IMR-90 (cell line): ENCODE measurements at regions not wholly inside any gene's neighbourhood (a gene's known extent, or its start where the extent isn't known, plus 50 kb on each side); places are given as distances from the start of the nearest gene placed in this dataset.
"Not testable (repeated sequence)": the region's sequence is repeated elsewhere in the genome, so short reads cannot be mapped to it uniquely, and the experiment has no call there.

ENCODE experiments used
- ATAC-seq: fragments of 200-7000 bp; cut with Tn5 transposase; 2 replicates; pipeline ENCODE4 v1.9.1; 2020; ENCODE audit warnings: low read depth, mild to moderate bottlenecking, moderate library complexity
- BruUV-seq: library from RNA; stranded (reverse); fragments of 400-500 nt; replicated peaks from 2 replicates; lab custom pipeline; 2021; lab: Mats Ljungman, UMichigan
- CTCF ChIA-PET: fragments of 300-600 bp; formaldehyde crosslinking; extraction: SDS; loops from one replicate; lab custom pipeline; 2021; ENCODE audit warnings: antibody characterized with exemption; lab: Yijun Ruan, JAX
- POLR2A ChIA-PET: fragments of 300-600 bp; sonication (Branson Sonifier 250); formaldehyde crosslinking; loops from one replicate; lab custom pipeline; 2022; ENCODE audit warnings: antibody characterized with exemption; ENCODE audit not compliant: unreplicated experiment; lab: Charles Lee
- DNase-seq: peaks from one replicate; pipeline ENCODE4 v3.0.0; 2013
- H2AFZ ChIP-seq: replicated peaks from 2 replicates; pipeline ENCODE3; 2013; ENCODE audit warnings: low read length, mild to moderate bottlenecking; ENCODE audit not compliant: poor library complexity
- H2AK5ac ChIP-seq: 2 replicates; pipeline ENCODE4 v1.6.1; 2013; ENCODE audit warnings: low read depth, low read length, inconsistent platforms
- H2AK9ac ChIP-seq: replicated peaks from 2 replicates; pipeline ENCODE3; 2013; ENCODE audit warnings: mild to moderate bottlenecking, low read depth, low read length, moderate library complexity; ENCODE audit not compliant: poor library complexity
- H2BK120ac ChIP-seq: 2 replicates; pipeline ENCODE4 v1.6.1; 2013; ENCODE audit warnings: low read depth, low read length, inconsistent platforms
- H2BK15ac ChIP-seq: 3 replicates; pipeline ENCODE4 v1.6.1; 2013; ENCODE audit warnings: low read depth, low read length, inconsistent platforms
- H2BK20ac ChIP-seq: 2 replicates; pipeline ENCODE4 v1.6.1; 2013; ENCODE audit warnings: low read depth, mild to moderate bottlenecking, inconsistent platforms, low read length, moderate library complexity
- H2BK5ac ChIP-seq: 2 replicates; pipeline ENCODE4 v1.6.1; 2013; ENCODE audit warnings: mild to moderate bottlenecking, low read depth, low read length, inconsistent platforms; ENCODE audit not compliant: poor library complexity, severe bottlenecking
- H3K14ac ChIP-seq: replicated peaks from 2 replicates; pipeline ENCODE4 v1.6.1; 2013; ENCODE audit warnings: low read depth, low read length, inconsistent platforms
- H3K18ac ChIP-seq: 2 replicates; pipeline ENCODE4 v1.6.1; 2013; ENCODE audit warnings: low read depth, low read length, control low read depth
- H3K23ac ChIP-seq: 2 replicates; pipeline ENCODE4 v1.6.1; 2013; ENCODE audit warnings: low read depth, low read length, inconsistent platforms
- H3K27ac ChIP-seq: 2 replicates; pipeline ENCODE4 v1.5.1; 2013; ENCODE audit warnings: mild to moderate bottlenecking, control low read depth, low read length; ENCODE audit not compliant: insufficient read depth
- H3K27me3 ChIP-seq: 2 replicates; pipeline ENCODE4 v1.6.1; 2013; ENCODE audit warnings: low read length; ENCODE audit not compliant: control insufficient read depth, insufficient read depth
- H3K36me3 ChIP-seq: 2 replicates; pipeline ENCODE4 v1.6.1; 2013; ENCODE audit warnings: low read length, mixed read lengths; ENCODE audit not compliant: control insufficient read depth, insufficient read depth
- H3K4ac ChIP-seq: 2 replicates; pipeline ENCODE4 v1.6.1; 2013; ENCODE audit warnings: low read depth, low read length, inconsistent platforms
- H3K4me1 ChIP-seq: 2 replicates; pipeline ENCODE4 v1.6.1; 2013; ENCODE audit warnings: low read length, mixed read lengths; ENCODE audit not compliant: control insufficient read depth, insufficient read depth
- H3K4me2 ChIP-seq: 2 replicates; pipeline ENCODE4 v1.6.1; 2013; ENCODE audit warnings: low read depth, mild to moderate bottlenecking, control low read depth, low read length, moderate library complexity
- H3K4me3 ChIP-seq: 2 replicates; pipeline ENCODE4 v1.5.1; 2013; ENCODE audit warnings: low read depth, mild to moderate bottlenecking, control low read depth, low read length, moderate library complexity; ENCODE audit not compliant: insufficient read depth
- H3K56ac ChIP-seq: 2 replicates; pipeline ENCODE4 v1.6.1; 2013; ENCODE audit warnings: low read length, inconsistent platforms; ENCODE audit not compliant: insufficient read depth; ENCODE audit errors: extremely low read depth
- H3K79me1 ChIP-seq, 2 experiments: 2 replicates each; pipeline ENCODE4 v1.6.1; 2013; ENCODE audit warnings: low read length in 2 of 2, inconsistent platforms in 1 of 2, low read depth in 1 of 2
- H3K9ac ChIP-seq: 2 replicates; pipeline ENCODE4 v1.6.1; 2013; ENCODE audit warnings: low read depth, low read length, control low read depth
- H3K9me1 ChIP-seq: 2 replicates; pipeline ENCODE4 v1.6.1; 2013; ENCODE audit warnings: low read length, inconsistent platforms; ENCODE audit not compliant: insufficient read depth
- H3K9me3 ChIP-seq: 2 replicates; pipeline ENCODE4 v1.6.1; 2013; ENCODE audit warnings: low read length; ENCODE audit not compliant: control insufficient read depth, insufficient read depth
- H4K20me1 ChIP-seq: 2 replicates; pipeline ENCODE4 v1.6.1; 2013; ENCODE audit warnings: low read length, inconsistent platforms; ENCODE audit not compliant: insufficient read depth
- H4K5ac ChIP-seq: 2 replicates; pipeline ENCODE4 v1.6.1; 2013; ENCODE audit warnings: mild to moderate bottlenecking, low read depth, low read length, control low read depth
- H4K8ac ChIP-seq, 2 experiments: 2 replicates each; pipeline ENCODE4 v1.6.1; 2013; ENCODE audit warnings: low read depth in 2 of 2, low read length in 2 of 2, control low read depth in 1 of 2, inconsistent platforms in 1 of 2
- H4K91ac ChIP-seq: 2 replicates; pipeline ENCODE4 v1.6.1; 2013; ENCODE audit warnings: low read depth, low read length, inconsistent platforms; ENCODE audit not compliant: insufficient read depth
- CHD1 ChIP-seq: IDR thresholded peaks from 2 replicates; pipeline ENCODE4 v1.6.1; 2012; ENCODE audit warnings: low read depth, low read length, improper control_type of control experiment
- FOS ChIP-seq: fragments of 150-350 bp; IDR thresholded peaks from 2 replicates; pipeline ENCODE4 v1.6.1; 2016; ENCODE audit warnings: low read depth, low read length
- MAFK ChIP-seq: IDR thresholded peaks from 2 replicates; pipeline ENCODE4 v1.6.1; 2012; ENCODE audit warnings: low read depth, low read length, improper control_type of control experiment
- POLR2A ChIP-seq: IDR thresholded peaks from 2 replicates; pipeline ENCODE4 v1.6.1; 2012; ENCODE audit warnings: mild to moderate bottlenecking, low read depth, low read length
- RCOR1 ChIP-seq: IDR thresholded peaks from 2 replicates; pipeline ENCODE4 v1.6.1; 2012; ENCODE audit warnings: mild to moderate bottlenecking, low read length, improper control_type of control experiment; ENCODE audit not compliant: insufficient replicate concordance
- WGBS, 2 experiments: methylation state at CpG; one replicate each; pipeline versions ENCODE4 v1.1.5 to v1.1.7; 2013; ENCODE audit warnings: missing lambda C conversion rate in 2 of 2; ENCODE audit not compliant: insufficient read length in 1 of 2; ENCODE audit errors: extremely low coverage in 2 of 2; 5-methylcytosine and 5-hydroxymethylcytosine counted together
- dilution Hi-C: fragments of 300-500 bp; cut with HindIII; formaldehyde crosslinking; loops from one replicate; pipeline ENCODE4 v1.14.3; 2018; ENCODE audit warnings: low sequenced_read_pairs; ENCODE audit not compliant: unreplicated experiment
- in situ Hi-C: fragments of 300-500 bp; cut with MboI; formaldehyde crosslinking; loops from 3 replicates; pipeline ENCODE4 v1.14.3; 2019; ENCODE audit warnings: low sequenced_read_pairs, inconsistent platforms, mixed read lengths
- intact Hi-C: fragments of 100-400 bp; cut with micrococcal nuclease; formaldehyde crosslinking; loops from 2 replicates; pipeline ENCODE4 v1.10.0; 2022
- TF ChIP-seq, protein P1 (sequence below): fragments of 150-350 bp; IDR thresholded peaks from 2 replicates; pipeline ENCODE4 v1.6.1; 2017; ENCODE audit warnings: mild to moderate bottlenecking, antibody characterized with exemption, low read length, low read depth

DNA sequence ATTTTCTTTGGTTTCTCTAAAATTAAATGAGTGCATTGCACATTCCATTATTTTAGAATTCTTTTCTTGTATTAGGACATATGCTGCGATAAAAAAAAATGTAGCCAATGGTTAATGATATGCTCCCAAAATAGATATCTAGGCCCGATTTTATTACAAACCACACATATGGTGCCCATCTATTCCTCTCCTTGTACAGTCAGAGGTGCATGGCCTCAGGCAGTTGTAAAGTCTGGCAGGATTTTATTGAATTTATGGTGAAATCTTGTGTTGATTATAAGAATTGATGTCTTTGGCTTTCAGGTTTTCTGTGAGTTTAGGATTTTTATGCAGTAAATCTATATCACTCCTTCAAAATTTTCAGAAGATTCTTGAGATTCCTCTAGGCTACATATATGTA is 192.2 kb downstream of the RFPL4B start:
- H3K4me3 ChIP-seq = no peak overlapping the region
- H3K18ac ChIP-seq = no peak overlapping the region
- ChIA-PET POLR2A (no interaction called here), CTCF (no interaction called here)
- H3K4me2 ChIP-seq = no peak overlapping the region
- no peak overlapping the region for H2BK5ac ChIP-seq
- H2AFZ ChIP-seq = no peak overlapping the region
- H3K23ac ChIP-seq = no peak overlapping the region
- H4K8ac ChIP-seq = no peak overlapping the region
- H3K79me1 ChIP-seq = no peaks in the 10 kb centered on the region
- H3K9me3 ChIP-seq = peaks cover 4% of the 10 kb centered on the region
- H3K14ac ChIP-seq = no peak overlapping the region
- TF ChIP-seq FOS = no peak
- no peak for TF ChIP-seq RCOR1
- no peak for TF ChIP-seq CHD1
- TF ChIP-seq, protein P1, sequence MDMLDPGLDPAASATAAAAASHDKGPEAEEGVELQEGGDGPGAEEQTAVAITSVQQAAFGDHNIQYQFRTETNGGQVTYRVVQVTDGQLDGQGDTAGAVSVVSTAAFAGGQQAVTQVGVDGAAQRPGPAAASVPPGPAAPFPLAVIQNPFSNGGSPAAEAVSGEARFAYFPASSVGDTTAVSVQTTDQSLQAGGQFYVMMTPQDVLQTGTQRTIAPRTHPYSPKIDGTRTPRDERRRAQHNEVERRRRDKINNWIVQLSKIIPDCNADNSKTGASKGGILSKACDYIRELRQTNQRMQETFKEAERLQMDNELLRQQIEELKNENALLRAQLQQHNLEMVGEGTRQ = no peak
- no peak for TF ChIP-seq MAFK
- no peak for TF ChIP-seq POLR2A
- H2BK120ac ChIP-seq = no peak overlapping the region
- no peak for ATAC-seq
- dilution Hi-C loops = no loop called here
- no peaks in the 10 kb centered on the region for H4K20me1 ChIP-seq
- no TSS peak for BruUV-seq
- no peak for DNase-seq
- no peak overlapping the region for H4K91ac ChIP-seq
- H3K9me1 ChIP-seq = no peaks in the 10 kb centered on the region
- WGBS, 2 experiments = no CpG with 5 or more reads among the region's 2 CpGs
- intact Hi-C loops = no loop called here
- no peak overlapping the region for H2BK15ac ChIP-seq
- H3K9ac ChIP-seq = no peak overlapping the region
- no peak overlapping the region for H2AK5ac ChIP-seq
- H2BK20ac ChIP-seq = no peak overlapping the region
- H3K56ac ChIP-seq = no peak overlapping the region
- in situ Hi-C loops = no loop called here
- no peak overlapping the region for H2AK9ac ChIP-seq
- no peak overlapping the region for H4K5ac ChIP-seq
- H3K4me1 ChIP-seq = no peaks in the 10 kb centered on the region
- H3K36me3 ChIP-seq = no peaks in the 10 kb centered on the region
- H3K27ac ChIP-seq = no peak overlapping the region
- no peak overlapping the region for H3K4ac ChIP-seq
- H3K27me3 ChIP-seq = no peaks in the 10 kb centered on the region

DNA sequence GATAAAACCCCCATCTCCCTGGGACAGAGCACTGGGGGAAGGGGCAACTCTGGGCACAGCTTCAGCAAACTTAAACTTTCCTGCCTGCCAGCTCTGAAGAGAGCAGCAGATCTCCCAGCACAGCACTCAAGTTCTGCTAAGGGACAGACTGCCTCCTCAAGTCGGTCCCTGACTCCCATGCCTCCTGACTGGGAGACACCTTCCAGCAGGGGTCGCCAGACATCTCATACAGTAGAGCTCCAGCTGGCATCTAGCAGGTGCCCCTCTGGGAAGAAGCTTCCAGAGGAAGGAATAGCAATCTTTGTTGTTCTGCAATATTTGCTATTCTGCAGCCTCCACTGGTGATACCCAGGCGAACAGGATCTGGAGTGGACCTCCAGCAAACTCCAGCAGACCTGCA is 194.7 kb downstream of the RFPL4B start:
- H3K14ac ChIP-seq, H2BK5ac ChIP-seq, POLR2A ChIA-PET, H2BK20ac ChIP-seq, BruUV-seq, H4K5ac ChIP-seq, H2BK120ac ChIP-seq, in situ Hi-C loops, H3K4me3 ChIP-seq, intact Hi-C loops, H3K4ac ChIP-seq, H4K20me1 ChIP-seq, H3K4me2 ChIP-seq, H3K9ac ChIP-seq, H3K27ac ChIP-seq, H3K9me3 ChIP-seq, H3K9me1 ChIP-seq, H3K4me1 ChIP-seq, H2AK5ac ChIP-seq, H4K8ac ChIP-seq, H3K36me3 ChIP-seq, H2AFZ ChIP-seq, H3K56ac ChIP-seq, H3K18ac ChIP-seq, ATAC-seq, DNase-seq, H3K79me1 ChIP-seq, H4K91ac ChIP-seq, H3K27me3 ChIP-seq, CTCF ChIA-PET, H2AK9ac ChIP-seq, dilution Hi-C loops, H2BK15ac ChIP-seq, H3K23ac ChIP-seq: not testable (repeated sequence)
- WGBS, 2 experiments = no CpG with 5 or more reads among the region's 3 CpGs
